Mucosa of descending colon (tissue), 3 donors: ENCODE measurements at regions not wholly inside any gene's neighbourhood (a gene's known extent, or its start where the extent isn't known, plus 50 kb on each side); places are given as distances from the start of the nearest gene placed in this dataset.

ENCODE experiments used
- ATAC-seq: fragments of 200-7000 bp; cut with Tn5 transposase; one replicate; pipeline ENCODE4 v1.9.1; 2020; ENCODE audit warnings: mild to moderate bottlenecking, moderate library complexity
- DNase-seq, 3 donors: peaks; one replicate each; pipeline ENCODE4 v3.0.0-alpha.2; 2020
- H3K36me3 ChIP-seq: fragments of 200-600 bp; one replicate; pipeline ENCODE4 v1.8.0; 2021; ENCODE audit warnings: low read depth, mild to moderate bottlenecking
- H3K4me1 ChIP-seq: fragments of 200-600 bp; one replicate; pipeline ENCODE4 v1.8.0; 2021; ENCODE audit warnings: low read depth, mild to moderate bottlenecking
- H3K4me3 ChIP-seq: fragments of 200-600 bp; one replicate; pipeline ENCODE4 v1.8.0; 2021; ENCODE audit warnings: mild to moderate bottlenecking
- H3K9me3 ChIP-seq: fragments of 200-600 bp; one replicate; pipeline ENCODE4 v1.8.0; 2021; ENCODE audit warnings: mild to moderate bottlenecking
- intact Hi-C, 2 donors: fragments of 100-400 bp; cut with DNase I in 1 of 2; cut with micrococcal nuclease in 1 of 2; formaldehyde crosslinking; loops; one replicate each; pipeline versions ENCODE4 v1.11.0 to v1.11.1; 2022; cut with DNase I, micrococcal nuclease
- TF ChIP-seq, protein P1 (sequence below): fragments of 200-600 bp; IDR thresholded peaks from one replicate; pipeline ENCODE4 v1.8.0; 2022; ENCODE audit warnings: antibody characterized with exemption, mild to moderate bottlenecking
- donor health status: DM: no; HTN: no; CAD: no; lungs with moderate emphysema.
- donor health status: DM: no; HTN: no; CAD: no.
- donor health status: DM: no; HTN: yes; CAD: no.

DNA sequence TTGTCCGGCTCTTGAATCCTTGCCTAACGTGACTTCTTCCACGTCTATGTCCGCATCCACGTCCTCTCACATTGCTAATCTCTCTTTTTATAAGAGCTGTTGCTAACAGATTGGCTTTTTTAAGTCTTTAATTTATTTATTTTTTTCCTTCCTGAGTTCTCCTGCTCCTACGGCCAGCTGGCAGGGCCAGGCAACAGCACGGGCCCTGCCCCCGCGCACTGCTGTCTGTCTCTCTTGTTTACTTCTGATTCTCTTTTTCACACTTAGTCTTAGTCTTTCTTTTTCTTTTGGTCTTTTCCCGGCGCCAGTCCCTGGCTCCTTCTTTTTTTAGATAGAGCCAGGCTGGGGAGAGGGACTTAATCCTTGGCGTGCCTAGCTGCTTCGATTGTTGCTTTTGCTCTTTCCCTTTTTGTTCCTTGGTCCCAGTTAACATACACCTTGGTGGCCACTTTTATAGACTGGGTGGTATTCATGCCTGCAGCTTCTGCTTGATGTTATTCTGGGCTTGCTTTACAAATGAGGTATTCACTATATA, 53.2 kb upstream of the RBMX start:
- no peak for DNase-seq
- H3K4me1 ChIP-seq, result no peaks in the 10 kb centered on the region
- H3K9me3 ChIP-seq, result no peaks in the 10 kb centered on the region
- H3K36me3 ChIP-seq, result no peaks in the 10 kb centered on the region
- intact Hi-C loops, result no loop called here
- no peak overlapping the region for H3K4me3 ChIP-seq
- TF ChIP-seq, protein P1, sequence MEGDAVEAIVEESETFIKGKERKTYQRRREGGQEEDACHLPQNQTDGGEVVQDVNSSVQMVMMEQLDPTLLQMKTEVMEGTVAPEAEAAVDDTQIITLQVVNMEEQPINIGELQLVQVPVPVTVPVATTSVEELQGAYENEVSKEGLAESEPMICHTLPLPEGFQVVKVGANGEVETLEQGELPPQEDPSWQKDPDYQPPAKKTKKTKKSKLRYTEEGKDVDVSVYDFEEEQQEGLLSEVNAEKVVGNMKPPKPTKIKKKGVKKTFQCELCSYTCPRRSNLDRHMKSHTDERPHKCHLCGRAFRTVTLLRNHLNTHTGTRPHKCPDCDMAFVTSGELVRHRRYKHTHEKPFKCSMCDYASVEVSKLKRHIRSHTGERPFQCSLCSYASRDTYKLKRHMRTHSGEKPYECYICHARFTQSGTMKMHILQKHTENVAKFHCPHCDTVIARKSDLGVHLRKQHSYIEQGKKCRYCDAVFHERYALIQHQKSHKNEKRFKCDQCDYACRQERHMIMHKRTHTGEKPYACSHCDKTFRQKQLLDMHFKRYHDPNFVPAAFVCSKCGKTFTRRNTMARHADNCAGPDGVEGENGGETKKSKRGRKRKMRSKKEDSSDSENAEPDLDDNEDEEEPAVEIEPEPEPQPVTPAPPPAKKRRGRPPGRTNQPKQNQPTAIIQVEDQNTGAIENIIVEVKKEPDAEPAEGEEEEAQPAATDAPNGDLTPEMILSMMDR, result no peak
- no peak for ATAC-seq

DNA sequence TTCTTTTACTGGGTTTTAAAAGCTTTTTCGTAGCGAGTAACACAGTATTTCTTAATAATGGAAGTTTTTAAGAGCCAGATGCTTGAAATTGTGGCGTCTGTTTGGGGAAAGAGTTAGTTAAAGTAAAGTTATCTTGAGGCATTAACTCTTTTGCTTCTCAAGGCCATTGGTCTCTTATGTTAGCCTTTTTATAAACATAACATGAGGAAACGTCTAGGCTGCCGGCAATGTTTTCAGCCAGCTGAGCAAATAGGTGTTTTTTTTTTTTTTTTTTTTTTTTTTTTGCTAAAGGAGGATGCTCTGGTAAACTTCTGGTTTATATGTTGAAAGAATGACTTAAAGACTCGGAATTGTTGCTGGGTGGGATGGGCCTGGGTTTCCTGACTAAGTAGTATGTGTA, 51.1 kb upstream of the RBMX start:
- Histone ChIP-seq H3K4me3 (no peak overlapping the region), H3K9me3 (no peaks in the 10 kb centered on the region), H3K36me3 (no peaks in the 10 kb centered on the region), H3K4me1 (no peaks in the 10 kb centered on the region)
- DNase-seq (no peak), ATAC-seq (no peak)
- intact Hi-C loops, result no loop called here
- TF ChIP-seq, protein P1, result no peak
